Liver (tissue), 8 donors: ENCODE measurements at regions not wholly inside any gene's neighbourhood (a gene's known extent, or its start where the extent isn't known, plus 50 kb on each side); places are given as distances from the start of the nearest gene placed in this dataset.

Source experiments
- DNase-seq: peaks from one replicate; pipeline ENCODE4 v3.0.0-alpha.2; 2017; ENCODE audit warnings: low spot score
- H3K27ac ChIP-seq, 2 donors: one replicate each; pipeline ENCODE4 v1.7.0; 2013; ENCODE audit warnings: inconsistent platforms in 2 of 2, low read length in 2 of 2, control low read depth in 1 of 2, low read depth in 1 of 2, mild to moderate bottlenecking in 1 of 2
- H3K27me3 ChIP-seq, 4 donors: one replicate each; pipeline versions ENCODE4 v1.6.1 to v1.7.0; 2013; ENCODE audit warnings: low read length in 3 of 4, inconsistent platforms in 1 of 4, mild to moderate bottlenecking in 1 of 4, moderate library complexity in 1 of 4; ENCODE audit not compliant: control insufficient read depth in 4 of 4, insufficient read depth in 4 of 4
- H3K36me3 ChIP-seq, 4 donors: one replicate each; pipeline versions ENCODE4 v1.6.1 to v1.7.0; 2013; ENCODE audit warnings: low read length in 3 of 4, mild to moderate bottlenecking in 3 of 4, low read depth in 1 of 4, moderate library complexity in 1 of 4; ENCODE audit not compliant: control insufficient read depth in 4 of 4, insufficient read depth in 3 of 4
- H3K4me1 ChIP-seq, 4 donors: one replicate each; pipeline versions ENCODE4 v1.6.1 to v1.7.0; 2013; ENCODE audit warnings: low read length in 3 of 4, mild to moderate bottlenecking in 3 of 4, moderate library complexity in 1 of 4; ENCODE audit not compliant: control insufficient read depth in 4 of 4, insufficient read depth in 4 of 4
- H3K4me3 ChIP-seq, 3 donors: one replicate each; pipeline versions ENCODE4 v1.6.1 to v1.7.0; 2013; ENCODE audit warnings: low read length in 3 of 3, control low read depth in 1 of 3, low read depth in 1 of 3, mild to moderate bottlenecking in 1 of 3
- H3K9ac ChIP-seq, 2 donors: one replicate each; pipeline ENCODE4 v1.7.0; 2013; ENCODE audit warnings: low read length in 2 of 2, mild to moderate bottlenecking in 2 of 2, moderate library complexity in 2 of 2, control low read depth in 1 of 2, low read depth in 1 of 2
- H3K9me3 ChIP-seq, 4 donors: one replicate each; pipeline versions ENCODE4 v1.6.1 to v1.7.0; 2013; ENCODE audit warnings: low read length in 3 of 4; ENCODE audit not compliant: control insufficient read depth in 4 of 4
- CTCF ChIP-seq: fragments of 150-350 bp; IDR thresholded peaks from 2 replicates; pipeline ENCODE4 v1.5.1; 2017; ENCODE audit warnings: improper control_type of control experiment, low read depth, low read length; ENCODE audit not compliant: missing input control
- GABPA ChIP-seq, 2 donors: IDR thresholded peaks in 1 of 2; conservative IDR thresholded peaks in 1 of 2; 2 replicates each; pipeline ENCODE4 v1.6.1; 2016; ENCODE audit warnings: antibody characterized with exemption in 2 of 2, mild to moderate bottlenecking in 1 of 2, moderate library complexity in 1 of 2
- HNF4A ChIP-seq, 2 donors: conservative IDR thresholded peaks; 2 replicates each; pipeline ENCODE4 v1.6.1; 2016; ENCODE audit warnings: antibody characterized with exemption in 2 of 2, mild to moderate bottlenecking in 2 of 2
- JUND ChIP-seq, 2 donors: IDR thresholded peaks; 2 replicates each; pipeline ENCODE4 v1.6.1; 2016; ENCODE audit warnings: antibody characterized with exemption in 2 of 2
- NR2F2 ChIP-seq: IDR thresholded peaks from 2 replicates; pipeline ENCODE4 v1.6.1; 2016; ENCODE audit warnings: antibody characterized with exemption
- RAD21 ChIP-seq, 2 donors: IDR thresholded peaks; 2 replicates each; pipeline ENCODE4 v1.6.1; 2016; ENCODE audit warnings: antibody characterized with exemption in 2 of 2, mild to moderate bottlenecking in 2 of 2
- RXRA ChIP-seq, 2 donors: IDR thresholded peaks; 2 replicates each; pipeline ENCODE4 v1.6.1; 2017 to 2018; ENCODE audit warnings: antibody characterized with exemption in 2 of 2, mild to moderate bottlenecking in 1 of 2
- SP1 ChIP-seq: IDR thresholded peaks from 2 replicates; pipeline ENCODE4 v1.6.1; 2018; ENCODE audit warnings: antibody characterized with exemption, mild to moderate bottlenecking
- TAF1 ChIP-seq: conservative IDR thresholded peaks from 2 replicates; pipeline ENCODE4 v1.6.1; 2016; ENCODE audit warnings: antibody characterized with exemption, mild to moderate bottlenecking
- YY1 ChIP-seq: IDR thresholded peaks from 2 replicates; pipeline ENCODE4 v1.6.1; 2016; ENCODE audit warnings: antibody characterized with exemption, mild to moderate bottlenecking
- WGBS: extraction: QIAGEN DNeasy Blood & Tissue Kit; methylation state at CpG from one replicate; pipeline ENCODE4 v1.1.7; 2013; 5-methylcytosine and 5-hydroxymethylcytosine counted together
- TF ChIP-seq, protein P1 (sequence below): IDR thresholded peaks from 2 replicates; pipeline ENCODE4 v1.6.1; 2016; ENCODE audit warnings: antibody characterized with exemption, mild to moderate bottlenecking
- donor health status: healthy.
- donor health status: healthy.
- donor health status: healthy.
- donor health status: healthy.
- donor health status: healthy.

DNA sequence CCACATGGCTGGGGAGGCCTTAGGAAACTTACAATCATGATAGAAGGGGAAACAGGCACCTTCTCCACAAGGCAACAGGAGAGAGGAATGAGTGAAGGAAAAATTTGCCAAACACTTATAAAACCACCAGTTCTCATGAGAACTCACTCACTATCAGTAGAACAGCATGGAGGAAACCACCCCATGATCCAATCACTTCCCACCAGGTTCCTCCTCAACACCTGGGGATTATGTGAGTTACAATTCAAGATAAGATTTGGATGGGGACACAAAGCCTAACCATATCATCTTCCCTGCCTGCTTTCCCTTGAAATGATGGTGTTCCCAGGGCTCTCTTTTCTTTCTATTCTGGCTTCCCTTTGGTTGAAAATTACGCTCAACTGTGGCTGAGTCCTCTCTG is 262.7 kb upstream of the HABP2 start:
- H3K9me3 ChIP-seq = no peaks in the 10 kb centered on the region
- no peaks in the 10 kb centered on the region for H3K36me3 ChIP-seq
- no peak overlapping the region for H3K4me3 ChIP-seq
- H3K27ac ChIP-seq = no peak overlapping the region
- no peaks in the 10 kb centered on the region for H3K27me3 ChIP-seq
- H3K9ac ChIP-seq = no peak overlapping the region
- no peak for DNase-seq
- H3K4me1 ChIP-seq = no peaks in the 10 kb centered on the region
- WGBS = 97% methylated on average over 1 of the region's 1 CpG
- no peak for TF ChIP-seq CTCF
- no peak for TF ChIP-seq NR2F2
- TF ChIP-seq SP1 = no peak
- no peak for TF ChIP-seq JUND (IDR thresholded peaks at IDR 0.05)
- no peak for TF ChIP-seq GABPA (IDR thresholded peaks at IDR 0.05 in 1 of 2, conservative IDR thresholded peaks at IDR 0.05 in 1 of 2)
- TF ChIP-seq TAF1 = no peak
- no peak for TF ChIP-seq HNF4A (conservative IDR thresholded peaks at IDR 0.05)

- H3K4me1 ChIP-seq = no peaks in the 10 kb centered on the region
- no peaks in the 10 kb centered on the region for H3K9me3 ChIP-seq
- H3K4me3 ChIP-seq = no peak overlapping the region
- H3K36me3 ChIP-seq = no peaks in the 10 kb centered on the region
- TF ChIP-seq RAD21 (IDR thresholded peaks at IDR 0.05) (no peak), NR2F2 (no peak), TAF1 (no peak), CTCF (no peak), JUND (IDR thresholded peaks at IDR 0.05) (no peak), HNF4A (conservative IDR thresholded peaks at IDR 0.05) (no peak), YY1 (no peak), RXRA (IDR thresholded peaks at IDR 0.05) (no peak), SP1 (no peak)
- TF ChIP-seq, protein P1, sequence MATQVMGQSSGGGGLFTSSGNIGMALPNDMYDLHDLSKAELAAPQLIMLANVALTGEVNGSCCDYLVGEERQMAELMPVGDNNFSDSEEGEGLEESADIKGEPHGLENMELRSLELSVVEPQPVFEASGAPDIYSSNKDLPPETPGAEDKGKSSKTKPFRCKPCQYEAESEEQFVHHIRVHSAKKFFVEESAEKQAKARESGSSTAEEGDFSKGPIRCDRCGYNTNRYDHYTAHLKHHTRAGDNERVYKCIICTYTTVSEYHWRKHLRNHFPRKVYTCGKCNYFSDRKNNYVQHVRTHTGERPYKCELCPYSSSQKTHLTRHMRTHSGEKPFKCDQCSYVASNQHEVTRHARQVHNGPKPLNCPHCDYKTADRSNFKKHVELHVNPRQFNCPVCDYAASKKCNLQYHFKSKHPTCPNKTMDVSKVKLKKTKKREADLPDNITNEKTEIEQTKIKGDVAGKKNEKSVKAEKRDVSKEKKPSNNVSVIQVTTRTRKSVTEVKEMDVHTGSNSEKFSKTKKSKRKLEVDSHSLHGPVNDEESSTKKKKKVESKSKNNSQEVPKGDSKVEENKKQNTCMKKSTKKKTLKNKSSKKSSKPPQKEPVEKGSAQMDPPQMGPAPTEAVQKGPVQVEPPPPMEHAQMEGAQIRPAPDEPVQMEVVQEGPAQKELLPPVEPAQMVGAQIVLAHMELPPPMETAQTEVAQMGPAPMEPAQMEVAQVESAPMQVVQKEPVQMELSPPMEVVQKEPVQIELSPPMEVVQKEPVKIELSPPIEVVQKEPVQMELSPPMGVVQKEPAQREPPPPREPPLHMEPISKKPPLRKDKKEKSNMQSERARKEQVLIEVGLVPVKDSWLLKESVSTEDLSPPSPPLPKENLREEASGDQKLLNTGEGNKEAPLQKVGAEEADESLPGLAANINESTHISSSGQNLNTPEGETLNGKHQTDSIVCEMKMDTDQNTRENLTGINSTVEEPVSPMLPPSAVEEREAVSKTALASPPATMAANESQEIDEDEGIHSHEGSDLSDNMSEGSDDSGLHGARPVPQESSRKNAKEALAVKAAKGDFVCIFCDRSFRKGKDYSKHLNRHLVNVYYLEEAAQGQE = no peak
- DNase-seq = no peak
- no peak overlapping the region for H3K27ac ChIP-seq
- H3K9ac ChIP-seq = no peak overlapping the region
- 86% methylated on average over 2 of the region's 2 CpGs for WGBS
- no peaks in the 10 kb centered on the region for H3K27me3 ChIP-seq
These were observed 261.4 kb upstream of the HABP2 start for GRCh38 chr10:113291413-113291812.
